Esophagus squamous epithelium (tissue), 4 donors: ENCODE measurements at regions not wholly inside any gene's neighbourhood (a gene's known extent, or its start where the extent isn't known, plus 50 kb on each side); places are given as distances from the start of the nearest gene placed in this dataset.

ENCODE experiments used
- POLR2A ChIP-seq, 4 donors: fragments of 450-650 bp; IDR thresholded peaks; one replicate each; pipeline ENCODE4 v1.6.1; 2017; ENCODE audit warnings: antibody characterized with exemption in 4 of 4, mild to moderate bottlenecking in 4 of 4, moderate library complexity in 3 of 4
- TF ChIP-seq, protein P1 (sequence below), 6 experiments: fragments of 450-650 bp in 4 of 6; fragments of 200-600 bp in 2 of 6; sonication (generic) in 2 of 6; IDR thresholded peaks; one replicate each; pipeline ENCODE4 v1.5.1; 2016 to 2019; ENCODE audit warnings: antibody characterized with exemption in 6 of 6, mild to moderate bottlenecking in 4 of 6, moderate library complexity in 4 of 6

GRCh38 chr2:54024576-54024975, 53.8 kb upstream of the PSME4 start:
- TF ChIP-seq, protein P1, sequence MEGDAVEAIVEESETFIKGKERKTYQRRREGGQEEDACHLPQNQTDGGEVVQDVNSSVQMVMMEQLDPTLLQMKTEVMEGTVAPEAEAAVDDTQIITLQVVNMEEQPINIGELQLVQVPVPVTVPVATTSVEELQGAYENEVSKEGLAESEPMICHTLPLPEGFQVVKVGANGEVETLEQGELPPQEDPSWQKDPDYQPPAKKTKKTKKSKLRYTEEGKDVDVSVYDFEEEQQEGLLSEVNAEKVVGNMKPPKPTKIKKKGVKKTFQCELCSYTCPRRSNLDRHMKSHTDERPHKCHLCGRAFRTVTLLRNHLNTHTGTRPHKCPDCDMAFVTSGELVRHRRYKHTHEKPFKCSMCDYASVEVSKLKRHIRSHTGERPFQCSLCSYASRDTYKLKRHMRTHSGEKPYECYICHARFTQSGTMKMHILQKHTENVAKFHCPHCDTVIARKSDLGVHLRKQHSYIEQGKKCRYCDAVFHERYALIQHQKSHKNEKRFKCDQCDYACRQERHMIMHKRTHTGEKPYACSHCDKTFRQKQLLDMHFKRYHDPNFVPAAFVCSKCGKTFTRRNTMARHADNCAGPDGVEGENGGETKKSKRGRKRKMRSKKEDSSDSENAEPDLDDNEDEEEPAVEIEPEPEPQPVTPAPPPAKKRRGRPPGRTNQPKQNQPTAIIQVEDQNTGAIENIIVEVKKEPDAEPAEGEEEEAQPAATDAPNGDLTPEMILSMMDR (IDR thresholded peaks at IDR 0.05), result no peak
- no peak for TF ChIP-seq POLR2A (IDR thresholded peaks at IDR 0.05)
